ENCODE measurements at regions not wholly inside any gene's neighbourhood (a gene's known extent, or its start where the extent isn't known, plus 50 kb on each side); places are given as distances from the start of the nearest gene placed in this dataset.

GRCh38 chr7:138246428-138246827 lies 170.2 kb downstream of the AKR1D1 start:
- no peak overlapping the region for H2AK9ac ChIP-seq (replicated peaks; ENCODE audit: low read depth, low read length, poor library complexity)
- no peak overlapping the region for H2AK5ac ChIP-seq (ENCODE audit: low read depth, low read length)
- no peak overlapping the region for H4K8ac ChIP-seq (ENCODE audit: low read depth in 2 of 2, low read length in 2 of 2)
- H2BK5ac ChIP-seq (ENCODE audit: low read depth, low read length, poor library complexity, severe bottlenecking) = no peak overlapping the region
- ChIA-PET POLR2A (ENCODE audit: unreplicated experiment) (interaction anchor here (0.6 kb wide), 1 partner anchor 374 kb away, joined by 10 read pairs; no protein-coding TSS in a partner anchor), CTCF (no interaction called here)
- no peak overlapping the region for H3K9ac ChIP-seq (ENCODE audit: low read depth, low read length)
- H3K27me3 ChIP-seq (ENCODE audit: control insufficient read depth, insufficient read depth, low read length) = no peaks in the 10 kb centered on the region
- no peak overlapping the region for H2BK15ac ChIP-seq (ENCODE audit: low read depth, low read length)
- no peaks in the 10 kb centered on the region for H3K9me1 ChIP-seq (ENCODE audit: insufficient read depth, low read length)
- no peak overlapping the region for H4K91ac ChIP-seq (ENCODE audit: insufficient read depth, low read depth, low read length)
- no peak overlapping the region for H3K4ac ChIP-seq (ENCODE audit: low read depth, low read length)
- no peak overlapping the region for H3K4me3 ChIP-seq (ENCODE audit: insufficient read depth, low read depth, low read length)
- no peaks in the 10 kb centered on the region for H3K36me3 ChIP-seq (ENCODE audit: control insufficient read depth, insufficient read depth, low read length)
- intact Hi-C loops (cut with micrococcal nuclease) (no loop called here), in situ Hi-C loops (cut with MboI; ENCODE audit: low sequenced_read_pairs) (no loop called here), dilution Hi-C loops (cut with HindIII; ENCODE audit: low sequenced_read_pairs, unreplicated experiment) (no loop called here)
- no peak overlapping the region for H3K27ac ChIP-seq (ENCODE audit: insufficient read depth, low read length)
- TF ChIP-seq RCOR1 (IDR thresholded peaks at IDR 0.05; ENCODE audit: insufficient replicate concordance, low read length) (no peak), CEBPB (IDR thresholded peaks at IDR 0.05; ENCODE audit: low read depth, low read length) (no peak), FOS (IDR thresholded peaks at IDR 0.05; ENCODE audit: low read depth, low read length) (no peak), NFE2L2 (IDR thresholded peaks at IDR 0.05; ENCODE audit: low read depth, low read length) (no peak), SMC3 (IDR thresholded peaks at IDR 0.05; ENCODE audit: low read depth, low read length) (no peak), MAFK (IDR thresholded peaks at IDR 0.05; ENCODE audit: low read depth, low read length) (no peak), RFX5 (IDR thresholded peaks at IDR 0.05; ENCODE audit: low read depth, low read length) (no peak), BHLHE40 (IDR thresholded peaks at IDR 0.05; ENCODE audit: low read depth, low read length) (no peak), RAD21 (IDR thresholded peaks at IDR 0.05; ENCODE audit: low read length) (no peak), ELK1 (IDR thresholded peaks at IDR 0.05; ENCODE audit: borderline replicate concordance, low read depth, low read length) (no peak), CTCF (conservative IDR thresholded peaks at IDR 0.05; ENCODE audit: low read depth, low read length) (no peak), MXI1 (IDR thresholded peaks at IDR 0.05; ENCODE audit: borderline replicate concordance, low read depth, low read length) (no peak), POLR2A (IDR thresholded peaks at IDR 0.05; ENCODE audit: low read depth, low read length) (no peak), CHD1 (IDR thresholded peaks at IDR 0.05; ENCODE audit: low read depth, low read length) (no peak), MAZ (IDR thresholded peaks at IDR 0.05; ENCODE audit: borderline replicate concordance, low read depth, low read length) (no peak)
- TF ChIP-seq, protein P1, sequence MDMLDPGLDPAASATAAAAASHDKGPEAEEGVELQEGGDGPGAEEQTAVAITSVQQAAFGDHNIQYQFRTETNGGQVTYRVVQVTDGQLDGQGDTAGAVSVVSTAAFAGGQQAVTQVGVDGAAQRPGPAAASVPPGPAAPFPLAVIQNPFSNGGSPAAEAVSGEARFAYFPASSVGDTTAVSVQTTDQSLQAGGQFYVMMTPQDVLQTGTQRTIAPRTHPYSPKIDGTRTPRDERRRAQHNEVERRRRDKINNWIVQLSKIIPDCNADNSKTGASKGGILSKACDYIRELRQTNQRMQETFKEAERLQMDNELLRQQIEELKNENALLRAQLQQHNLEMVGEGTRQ (IDR thresholded peaks at IDR 0.05; ENCODE audit: low read depth, low read length) = no peak
- ATAC-seq (ENCODE audit: low read depth) (no peak), DNase-seq (no peak)
- H3K4me2 ChIP-seq (ENCODE audit: low read depth, low read length) = no peak overlapping the region
- no TSS peak for BruUV-seq (replicated peaks)
- no peaks in the 10 kb centered on the region for H3K4me1 ChIP-seq (ENCODE audit: control insufficient read depth, insufficient read depth, low read length)
- no peak overlapping the region for H3K18ac ChIP-seq (ENCODE audit: low read depth, low read length)
- no peak overlapping the region for H3K56ac ChIP-seq (ENCODE audit: extremely low read depth, insufficient read depth, low read length)
- no peak overlapping the region for H2AFZ ChIP-seq (replicated peaks; ENCODE audit: low read length, poor library complexity)
- no peak overlapping the region for H2BK120ac ChIP-seq (ENCODE audit: low read depth, low read length)
- no peak overlapping the region for H4K5ac ChIP-seq (ENCODE audit: low read depth, low read length)
- H3K23ac ChIP-seq (ENCODE audit: low read depth, low read length) = no peak overlapping the region
- WGBS, 2 experiments (ENCODE audit: extremely low coverage in 2 of 2, insufficient read length in 1 of 2) = 60% methylated on average over 2 of the region's 5 CpGs; no CpG with 5 or more reads in 1 of the 2 experiments
- H3K79me1 ChIP-seq (ENCODE audit: low read depth in 1 of 2, low read length in 2 of 2) = no peaks in the 10 kb centered on the region
- H3K9me3 ChIP-seq (ENCODE audit: control insufficient read depth, insufficient read depth, low read length) = peaks cover 7% of the 10 kb centered on the region; the same call in 1 of the 2 replicates
- H4K20me1 ChIP-seq (ENCODE audit: insufficient read depth, low read length) = no peaks in the 10 kb centered on the region
- no peak overlapping the region for H2BK20ac ChIP-seq (ENCODE audit: low read depth, low read length)
- H3K14ac ChIP-seq (replicated peaks; ENCODE audit: low read depth, low read length) = no peak overlapping the region

Data from IMR-90 (cell line).